NCI-H2107 treated with DMSO at 0.1 percent for 48 hours (cell line): ENCODE measurements at regions not wholly inside any gene's neighbourhood (a gene's known extent, or its start where the extent isn't known, plus 50 kb on each side); places are given as distances from the start of the nearest gene placed in this dataset.
"Not testable (repeated sequence)": the region's sequence is repeated elsewhere in the genome, so short reads cannot be mapped to it uniquely, and the experiment has no call there.

ENCODE experiments used
- DNase-seq: peaks from one replicate; lab custom pipeline; 2025; ENCODE audit not compliant: unreplicated experiment; lab: John Stamatoyannopoulos, UW

- no peak for DNase-seq
These were observed 241.8 kb upstream of the IRF2BP2 start for GRCh38 chr1:234851450-234852438.

- no peak for DNase-seq
These were observed 239.9 kb upstream of the IRF2BP2 start for GRCh38 chr1:234849832-234850231.

- DNase-seq: no peak
These were observed 239.1 kb upstream of the IRF2BP2 start for GRCh38 chr1:234848972-234849649.

GRCh38 chr1:234846813-234847212 is 236.8 kb upstream of the IRF2BP2 start:
- DNase-seq: not testable (repeated sequence)

- DNase-seq: no peak
These were observed 235.9 kb upstream of the IRF2BP2 start for GRCh38 chr1:234845836-234846235.

- peak; percentile 78 for DNase-seq
These were observed 235.2 kb upstream of the IRF2BP2 start for GRCh38 chr1:234845097-234845660.

- no peak for DNase-seq
These were observed 234.6 kb upstream of the IRF2BP2 start for GRCh38 chr1:234844479-234845031.

GRCh38 chr1:234843946-234844345 is 234.0 kb upstream of the IRF2BP2 start:
- no peak for DNase-seq

GRCh38 chr1:234842726-234843641 is 233.0 kb upstream of the IRF2BP2 start:
- peak; percentile 20 for DNase-seq

GRCh38 chr1:234841710-234842231 is 231.8 kb upstream of the IRF2BP2 start:
- no peak for DNase-seq

GRCh38 chr1:234841281-234841680 is 231.3 kb upstream of the IRF2BP2 start:
- DNase-seq: no peak

GRCh38 chr1:234840843-234841242 is 230.9 kb upstream of the IRF2BP2 start:
- no peak for DNase-seq

GRCh38 chr1:234840253-234840652 is 230.3 kb upstream of the IRF2BP2 start:
- no peak for DNase-seq

- no peak for DNase-seq
These were observed 229.7 kb upstream of the IRF2BP2 start for GRCh38 chr1:234839663-234840062.

- no peak for DNase-seq
These were observed 228.8 kb upstream of the IRF2BP2 start for GRCh38 chr1:234838820-234839219.

- no peak for DNase-seq
These were observed 228.2 kb upstream of the IRF2BP2 start for GRCh38 chr1:234838182-234838581.

GRCh38 chr1:234837713-234838112 is 227.7 kb upstream of the IRF2BP2 start:
- no peak for DNase-seq

GRCh38 chr1:234836776-234837357 is 226.9 kb upstream of the IRF2BP2 start:
- DNase-seq: no peak

- DNase-seq: no peak
These were observed 226.2 kb upstream of the IRF2BP2 start for GRCh38 chr1:234836045-234836681.
